Epithelial cell of esophagus (primary cell): ENCODE measurements at regions not wholly inside any gene's neighbourhood (a gene's known extent, or its start where the extent isn't known, plus 50 kb on each side); places are given as distances from the start of the nearest gene placed in this dataset.

Experiments
- DNase-seq: peaks from one replicate; pipeline ENCODE4 v3.0.0; 2010; ENCODE audit warnings: low read depth
- H3K4me3 ChIP-seq: 2 replicates; pipeline ENCODE4 v1.5.1; 2011; ENCODE audit warnings: mild to moderate bottlenecking, low read length, control low read depth
- TF ChIP-seq, protein P1 (sequence below): IDR thresholded peaks from 2 replicates; pipeline ENCODE4 v1.5.1; 2011; ENCODE audit warnings: low read depth, mild to moderate bottlenecking, low read length, control low read depth, inconsistent platforms; ENCODE audit not compliant: insufficient read depth; ENCODE audit errors: missing control alignments

DNA sequence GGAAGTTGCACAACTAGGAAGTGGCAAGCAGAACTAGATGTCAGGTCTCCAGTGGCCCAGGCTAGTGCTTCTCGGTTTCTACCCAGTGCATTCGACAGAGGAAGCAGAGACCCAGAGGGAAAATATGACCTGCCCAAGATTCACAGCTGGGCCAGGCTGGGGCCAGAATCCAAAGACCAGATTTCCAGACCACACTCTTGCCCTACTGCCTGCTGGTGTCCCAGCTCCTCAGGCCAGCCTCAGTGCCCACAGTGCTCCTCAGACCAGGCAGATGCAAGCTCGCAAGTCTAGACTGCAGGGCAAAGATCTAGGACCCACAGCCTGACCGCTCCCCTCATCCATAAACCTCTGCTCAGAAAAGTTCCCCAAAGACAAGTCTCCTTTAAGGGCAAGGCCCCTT is 262.6 kb downstream of the BUD13 start:
- no peak overlapping the region for H3K4me3 ChIP-seq
- TF ChIP-seq, protein P1, sequence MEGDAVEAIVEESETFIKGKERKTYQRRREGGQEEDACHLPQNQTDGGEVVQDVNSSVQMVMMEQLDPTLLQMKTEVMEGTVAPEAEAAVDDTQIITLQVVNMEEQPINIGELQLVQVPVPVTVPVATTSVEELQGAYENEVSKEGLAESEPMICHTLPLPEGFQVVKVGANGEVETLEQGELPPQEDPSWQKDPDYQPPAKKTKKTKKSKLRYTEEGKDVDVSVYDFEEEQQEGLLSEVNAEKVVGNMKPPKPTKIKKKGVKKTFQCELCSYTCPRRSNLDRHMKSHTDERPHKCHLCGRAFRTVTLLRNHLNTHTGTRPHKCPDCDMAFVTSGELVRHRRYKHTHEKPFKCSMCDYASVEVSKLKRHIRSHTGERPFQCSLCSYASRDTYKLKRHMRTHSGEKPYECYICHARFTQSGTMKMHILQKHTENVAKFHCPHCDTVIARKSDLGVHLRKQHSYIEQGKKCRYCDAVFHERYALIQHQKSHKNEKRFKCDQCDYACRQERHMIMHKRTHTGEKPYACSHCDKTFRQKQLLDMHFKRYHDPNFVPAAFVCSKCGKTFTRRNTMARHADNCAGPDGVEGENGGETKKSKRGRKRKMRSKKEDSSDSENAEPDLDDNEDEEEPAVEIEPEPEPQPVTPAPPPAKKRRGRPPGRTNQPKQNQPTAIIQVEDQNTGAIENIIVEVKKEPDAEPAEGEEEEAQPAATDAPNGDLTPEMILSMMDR: no peak
- DNase-seq: no peak

DNA sequence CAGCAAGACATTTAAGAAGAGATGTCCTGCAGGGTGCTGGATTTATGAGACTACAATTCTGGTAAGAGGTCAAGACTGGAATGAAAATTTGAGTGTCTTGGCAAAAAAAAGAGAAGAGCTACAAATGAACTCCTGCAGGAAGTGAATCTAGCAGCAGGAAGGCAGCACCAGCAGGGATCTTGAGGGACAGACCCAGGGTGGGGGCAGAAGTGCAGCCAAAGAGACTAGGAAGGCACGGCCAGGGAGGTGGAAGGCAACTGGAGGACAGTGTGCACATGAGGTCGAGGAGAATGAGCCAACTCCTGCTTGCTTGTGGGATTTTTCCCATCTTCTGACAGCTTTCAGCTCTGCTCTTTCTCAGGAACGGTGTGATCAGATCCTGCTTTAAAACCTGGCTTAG is 263.2 kb downstream of the BUD13 start:
- TF ChIP-seq, protein P1: no peak
- no peak overlapping the region for H3K4me3 ChIP-seq
- DNase-seq: no peak

DNA sequence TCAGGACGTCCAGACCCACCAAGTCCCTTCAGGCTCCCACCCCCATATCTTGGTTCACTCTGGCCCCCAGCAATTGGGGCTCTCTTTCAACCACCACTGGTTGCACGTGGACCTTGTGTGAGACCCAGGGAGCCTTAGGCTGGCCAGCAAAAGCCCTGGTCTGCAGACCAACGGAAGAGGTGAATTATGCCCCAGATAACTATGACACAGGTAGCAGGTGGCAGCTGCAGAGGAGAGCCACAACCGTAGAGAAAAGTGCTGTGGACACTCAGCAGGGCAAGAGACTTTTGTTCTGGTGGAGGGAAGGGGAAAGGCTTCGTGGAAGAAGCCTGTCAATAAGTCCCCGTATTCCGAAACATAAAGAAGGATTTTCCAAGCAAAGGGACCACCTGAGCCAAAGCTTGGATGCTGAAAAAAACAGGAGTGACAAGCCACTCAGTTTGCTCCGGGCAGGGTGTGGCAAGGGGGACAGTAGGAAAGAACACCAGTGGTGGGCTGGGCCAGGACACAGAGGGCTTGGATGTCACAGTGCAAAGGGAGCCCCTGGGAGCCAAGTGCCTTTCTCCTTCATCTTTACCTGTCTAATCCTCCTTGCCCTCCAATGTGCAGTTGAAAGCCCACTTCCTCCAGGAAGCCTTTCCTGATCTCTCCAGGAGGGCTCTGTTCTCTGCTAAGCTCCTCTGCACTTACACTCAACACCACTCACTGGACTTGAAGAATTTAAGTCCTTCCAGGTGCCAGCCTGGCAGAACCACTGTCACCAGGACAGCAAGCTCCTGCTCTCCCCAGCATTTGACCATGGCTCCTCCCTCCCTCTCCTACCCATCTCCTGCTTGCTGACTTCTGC is 264.7 kb downstream of the BUD13 start:
- no peak for DNase-seq
- TF ChIP-seq, protein P1: no peak
- H3K4me3 ChIP-seq: no peak overlapping the region

DNA sequence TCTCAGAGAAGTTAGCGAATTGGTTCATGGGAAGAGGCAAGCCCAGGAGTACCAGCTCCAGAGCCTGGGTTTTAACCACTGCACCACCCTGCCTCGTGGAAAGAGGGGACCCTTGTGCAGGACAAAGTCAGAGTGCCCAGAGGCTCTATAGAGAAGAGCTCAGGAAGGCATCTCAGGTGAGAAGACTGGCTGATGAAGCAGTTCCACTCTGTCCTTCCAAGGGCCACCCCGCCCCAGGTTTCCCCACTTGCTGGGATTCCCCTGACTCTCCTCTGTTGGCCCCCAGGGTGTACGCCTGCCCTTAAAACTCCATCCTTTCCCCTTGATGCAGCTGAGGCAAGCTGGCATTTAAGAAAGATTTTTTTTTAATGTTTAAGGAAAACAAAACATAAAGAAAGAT is 265.8 kb downstream of the BUD13 start:
- H3K4me3 ChIP-seq: no peak overlapping the region
- TF ChIP-seq, protein P1: no peak
- DNase-seq: no peak

DNA sequence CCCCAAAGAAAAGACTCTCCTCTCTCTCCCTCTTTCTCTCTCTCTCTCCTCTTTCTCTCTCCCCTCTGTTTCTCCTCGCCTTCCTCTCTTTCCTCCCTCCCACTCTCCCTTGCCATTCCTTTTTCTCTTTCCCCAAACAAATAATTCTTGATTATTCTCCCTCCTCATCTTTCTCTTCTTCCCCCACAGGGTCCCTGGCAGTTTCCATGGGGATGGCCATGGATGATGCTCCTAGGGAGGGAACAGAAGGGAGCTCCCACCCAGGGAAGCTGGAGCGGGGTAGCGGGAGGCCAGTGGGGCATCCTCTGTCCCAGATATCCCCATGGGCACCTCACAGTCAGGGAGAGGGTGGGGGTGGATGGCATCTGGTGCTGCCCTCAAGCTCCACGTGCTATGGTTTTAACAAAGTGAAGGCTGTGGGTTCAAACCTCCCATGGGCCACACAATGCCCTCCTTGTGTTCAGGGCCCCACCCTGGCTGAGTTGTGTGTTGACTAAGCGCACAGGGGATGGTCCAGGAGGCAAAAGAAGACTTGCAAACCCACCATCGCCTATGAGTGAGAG is 266.4 kb downstream of the BUD13 start:
- no peak for DNase-seq
- TF ChIP-seq, protein P1: no peak
- no peak overlapping the region for H3K4me3 ChIP-seq

DNA sequence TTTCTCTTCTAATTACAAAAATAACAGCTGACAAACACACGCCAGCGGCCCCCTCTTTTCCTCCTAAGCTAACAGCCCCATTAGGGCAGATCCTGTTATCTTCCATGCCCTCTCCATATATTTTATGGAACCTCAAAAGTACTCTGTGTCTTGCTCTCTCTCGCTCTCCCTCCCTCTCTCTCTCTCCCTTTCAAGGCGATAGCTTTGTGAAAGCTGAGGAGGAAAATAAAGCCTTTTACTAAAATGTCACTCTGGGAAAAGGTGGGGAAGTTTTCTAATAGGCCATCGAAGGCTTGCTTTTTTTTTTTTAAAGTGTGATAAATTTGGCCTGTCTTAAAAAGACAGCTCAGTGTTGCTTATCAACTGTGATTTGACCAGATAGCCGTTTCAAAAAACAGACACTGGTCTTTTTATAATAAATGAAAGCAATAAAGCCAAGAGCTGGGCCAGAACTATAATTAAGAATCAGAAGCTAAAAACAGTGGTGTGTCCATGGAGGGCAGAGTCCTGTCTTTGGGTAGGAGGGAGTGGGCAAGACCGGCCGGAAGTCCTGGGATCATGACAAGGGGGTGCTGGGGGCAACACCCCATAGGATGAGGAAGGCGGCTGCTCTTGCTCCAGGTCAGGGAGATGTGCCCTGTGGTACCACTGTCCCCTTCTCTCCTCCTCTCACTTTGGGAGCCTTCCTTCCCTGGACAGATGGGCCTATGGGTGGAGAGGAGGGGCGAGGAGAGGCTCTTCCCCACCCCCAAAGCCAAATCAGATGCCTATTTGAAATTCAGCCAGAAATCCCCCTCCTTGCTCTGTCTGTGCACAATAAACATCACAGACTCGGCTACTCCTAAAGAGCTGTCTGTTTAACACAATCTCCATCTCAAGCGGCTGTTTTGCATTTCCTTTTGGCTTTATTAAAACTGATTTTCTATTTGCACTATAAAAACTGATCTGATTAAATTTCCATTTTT is 267.2 kb downstream of the BUD13 start:
- TF ChIP-seq, protein P1: no peak
- no peak overlapping the region for H3K4me3 ChIP-seq
- DNase-seq: no peak
